ENCODE measurements at regions not wholly inside any gene's neighbourhood (a gene's known extent, or its start where the extent isn't known, plus 50 kb on each side); places are given as distances from the start of the nearest gene placed in this dataset.

DNA sequence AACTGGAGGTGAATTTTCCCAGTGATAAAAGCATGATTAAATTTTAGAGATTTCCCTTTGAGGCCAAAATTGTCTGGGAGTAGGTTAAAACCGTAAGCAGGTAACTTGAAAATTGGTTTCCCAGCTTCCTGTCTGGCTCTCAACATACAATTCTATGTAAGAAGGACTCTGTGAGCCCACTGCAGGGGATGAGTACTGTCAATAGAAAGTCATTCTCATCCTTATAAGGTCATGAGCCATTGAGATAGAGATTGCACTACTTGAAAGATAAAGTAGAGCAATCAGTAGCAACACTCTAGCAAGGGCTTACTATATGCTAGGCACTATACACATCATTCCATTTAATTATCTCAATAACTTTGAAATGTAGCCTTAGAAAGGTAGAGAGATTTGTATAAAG, 225.6 kb upstream of the HMGA2 start:
- DNase-seq (ENCODE audit: low spot score): no peak

DNA sequence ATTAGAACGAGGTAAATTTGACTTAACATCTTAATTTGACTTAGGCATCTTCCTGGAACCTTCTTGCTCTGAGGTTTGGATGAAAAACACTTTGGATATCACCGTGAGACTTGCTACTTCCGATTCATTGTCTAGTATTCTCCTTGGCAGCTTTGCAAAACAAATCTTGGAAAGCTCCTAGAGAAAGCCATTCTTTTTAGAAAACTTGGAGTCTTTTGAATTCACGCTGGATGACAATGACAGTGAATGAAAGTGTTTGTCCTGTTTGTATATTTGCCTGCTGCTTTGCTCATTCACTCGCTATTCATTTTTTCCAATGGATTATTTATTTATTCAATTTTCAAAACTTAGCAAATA, 222.1 kb upstream of the HMGA2 start:
- no peak for DNase-seq (ENCODE audit: low spot score)

DNA sequence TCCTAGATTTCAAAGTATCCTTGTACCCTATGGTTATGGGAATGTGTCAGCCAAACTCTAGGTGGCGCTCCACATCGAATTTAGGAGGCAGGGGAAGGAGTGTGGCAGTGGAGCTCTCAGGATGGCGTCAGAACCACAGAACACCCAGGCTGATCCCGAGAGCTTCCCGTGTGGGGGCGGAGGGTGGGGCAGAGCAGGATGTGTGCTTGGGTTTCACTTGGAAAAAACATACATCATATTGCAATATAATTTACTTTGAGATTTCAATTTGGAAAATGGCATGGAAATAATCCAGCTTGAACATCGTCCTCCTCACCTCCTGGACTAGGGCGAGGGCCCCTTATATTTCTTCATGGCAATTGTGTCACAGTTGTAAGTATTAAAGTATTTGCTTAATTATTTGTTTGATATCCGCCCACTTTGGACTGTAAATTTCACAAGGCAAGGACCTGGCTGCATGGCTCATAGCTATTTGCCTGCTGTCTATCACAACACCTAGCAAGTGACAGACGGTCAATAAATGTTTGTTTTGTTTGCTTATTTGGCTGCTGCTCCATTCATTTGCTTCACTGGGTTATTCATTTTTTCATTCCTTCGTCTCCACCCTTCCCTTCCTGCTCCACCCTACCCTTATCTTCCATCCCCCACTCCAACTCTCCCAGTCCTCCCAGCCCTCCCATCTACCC, 221.5 kb upstream of the HMGA2 start:
- DNase-seq (ENCODE audit: low spot score): peak; percentile 86

DNA sequence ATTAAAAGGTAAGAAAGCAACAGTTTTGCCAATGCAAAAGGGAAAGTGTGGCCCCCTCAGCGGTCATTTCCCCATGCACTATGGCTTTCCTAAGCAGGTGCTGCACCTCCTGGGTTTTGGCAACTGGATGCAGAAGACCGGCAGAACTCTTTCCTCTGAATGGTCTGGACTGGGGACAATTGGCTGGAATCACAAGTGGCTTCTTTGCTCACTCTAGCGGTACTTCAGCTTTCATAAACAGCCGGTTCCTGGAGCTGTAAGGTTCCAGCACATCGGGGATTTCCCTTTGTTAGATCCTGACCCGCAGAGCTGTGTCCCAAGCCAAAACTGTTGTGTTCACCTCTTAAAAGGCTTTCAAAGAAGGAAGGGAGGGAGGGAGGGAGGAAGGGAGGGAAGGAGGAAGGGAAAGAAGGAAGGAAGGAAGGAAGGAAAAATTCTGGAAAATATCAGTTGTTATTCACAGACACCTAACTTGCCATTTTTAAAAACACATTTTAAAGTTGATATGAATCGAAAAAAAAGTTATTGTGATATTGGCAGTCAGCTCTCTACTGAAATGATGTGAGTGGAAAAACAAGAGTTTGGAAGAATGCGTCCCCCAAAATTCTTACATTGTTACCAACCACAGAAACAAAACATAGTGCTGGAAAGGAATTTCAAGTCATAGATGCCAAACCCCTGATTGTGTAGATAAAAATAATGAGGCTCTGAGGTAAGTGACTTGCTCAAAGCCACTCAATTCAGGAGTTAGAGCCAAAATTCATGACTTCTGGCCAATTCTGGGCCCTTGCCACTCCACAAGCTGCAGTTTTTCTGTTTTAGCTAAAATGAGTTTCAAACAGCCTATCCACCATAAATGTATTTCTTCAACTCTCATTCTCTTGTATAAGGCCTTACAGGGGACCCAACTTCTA, 220.6 kb upstream of the HMGA2 start:
- DNase-seq (ENCODE audit: low spot score): peak; percentile 58

DNA sequence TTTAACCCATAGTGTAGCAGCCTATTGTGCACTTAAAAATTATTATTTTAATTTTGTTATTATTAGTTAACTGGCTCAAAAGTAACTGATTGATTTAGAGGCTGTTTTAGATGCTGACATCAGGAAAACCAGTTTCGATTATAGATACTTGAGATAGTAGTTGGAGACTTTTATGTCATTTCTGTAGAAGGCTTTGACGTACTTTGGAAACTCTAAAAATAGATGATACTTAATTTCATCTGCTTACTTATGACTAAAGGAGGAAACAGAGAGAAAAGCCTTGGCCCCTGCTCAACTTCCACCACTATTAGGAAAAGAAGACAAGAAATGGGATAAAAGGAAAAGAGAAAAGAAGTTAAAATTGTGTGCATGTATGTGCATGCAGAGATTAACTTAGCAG, 219.3 kb upstream of the HMGA2 start:
- DNase-seq (ENCODE audit: low spot score): no peak

DNA sequence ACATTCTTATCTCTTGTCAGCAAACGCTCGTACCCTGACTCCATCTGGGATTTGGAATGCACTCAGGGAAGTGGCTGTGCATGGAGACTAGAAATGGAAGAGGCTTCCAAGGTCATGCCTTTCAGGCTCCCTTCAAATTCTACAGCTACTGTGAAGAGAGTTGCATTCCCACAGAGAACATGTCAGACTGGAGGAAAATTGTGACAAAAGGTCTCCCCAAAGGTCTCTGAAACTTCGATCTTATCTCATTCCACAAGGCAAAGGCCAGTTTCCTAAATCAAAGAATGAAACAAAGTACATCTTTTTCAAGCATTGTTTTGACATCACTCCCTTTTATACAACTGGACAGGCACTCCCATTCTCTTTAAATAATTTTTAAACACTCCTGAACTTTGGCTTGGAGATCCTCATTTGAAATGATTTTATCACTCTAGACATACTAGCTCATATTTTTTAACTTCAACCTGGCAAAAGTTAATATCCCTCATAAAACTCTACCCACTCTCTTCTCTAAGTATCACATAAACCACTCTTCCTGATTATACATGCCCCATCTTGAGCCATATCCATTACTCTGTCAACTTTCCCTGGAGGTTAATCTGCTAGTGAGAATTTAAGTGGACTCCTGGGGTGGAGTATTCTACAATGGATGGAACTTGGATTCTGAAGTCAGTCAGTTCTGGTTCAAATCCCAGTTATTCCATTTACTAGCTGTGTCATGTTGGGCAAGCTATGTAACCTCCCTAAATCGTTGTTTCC, 218.1 kb upstream of the HMGA2 start:
- no peak for DNase-seq (ENCODE audit: low spot score)

DNA sequence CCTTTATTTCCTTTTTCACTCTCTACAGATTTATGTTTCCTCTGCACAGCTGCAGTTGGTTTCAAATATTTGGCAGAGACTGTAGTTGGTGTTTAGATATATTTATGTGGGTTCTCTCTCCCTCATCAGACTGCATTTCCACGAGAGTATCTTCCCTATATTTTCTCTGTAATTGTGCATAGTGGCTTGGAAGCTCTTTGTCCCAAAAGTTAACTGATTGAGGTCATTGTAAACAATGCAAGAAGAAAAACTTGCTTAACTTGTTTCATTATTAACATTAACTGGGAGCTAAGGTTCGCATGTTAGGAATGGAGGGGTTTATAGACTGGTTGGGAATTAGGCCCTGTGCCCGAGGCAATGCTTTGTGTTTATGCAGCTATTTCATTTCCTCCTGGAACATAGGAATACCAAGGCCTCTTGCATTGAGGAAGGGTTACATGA, 216.9 kb upstream of the HMGA2 start:
- no peak for DNase-seq (ENCODE audit: low spot score)

DNA sequence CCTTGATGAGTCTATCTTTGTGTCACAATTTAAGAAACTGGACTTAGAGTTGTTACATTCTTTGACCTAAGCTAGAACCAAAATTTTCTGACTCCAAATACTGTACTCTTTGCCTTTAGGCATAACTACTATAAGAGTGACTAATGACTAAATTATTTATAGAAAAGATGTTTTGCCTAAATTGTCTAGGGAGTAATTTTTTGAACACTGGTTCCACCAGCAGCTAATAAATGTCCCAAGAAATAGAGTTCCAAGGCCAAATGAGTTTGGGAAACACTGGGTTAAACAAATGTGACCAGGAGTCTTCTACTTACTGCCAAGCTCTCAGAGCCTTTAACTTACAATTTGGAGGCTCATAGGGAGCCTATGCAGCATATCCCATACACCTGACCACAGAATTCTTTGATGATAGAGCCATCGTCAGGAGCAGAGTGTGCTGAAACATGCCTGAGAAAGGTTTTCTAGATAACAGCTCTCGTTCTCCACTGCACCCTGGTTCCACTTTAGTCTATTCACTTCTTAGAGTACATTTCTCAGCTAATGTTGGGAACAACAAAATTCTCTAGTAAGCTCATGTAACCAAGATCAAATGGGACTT, 215.9 kb upstream of the HMGA2 start:
- no peak for DNase-seq (ENCODE audit: low spot score)

DNA sequence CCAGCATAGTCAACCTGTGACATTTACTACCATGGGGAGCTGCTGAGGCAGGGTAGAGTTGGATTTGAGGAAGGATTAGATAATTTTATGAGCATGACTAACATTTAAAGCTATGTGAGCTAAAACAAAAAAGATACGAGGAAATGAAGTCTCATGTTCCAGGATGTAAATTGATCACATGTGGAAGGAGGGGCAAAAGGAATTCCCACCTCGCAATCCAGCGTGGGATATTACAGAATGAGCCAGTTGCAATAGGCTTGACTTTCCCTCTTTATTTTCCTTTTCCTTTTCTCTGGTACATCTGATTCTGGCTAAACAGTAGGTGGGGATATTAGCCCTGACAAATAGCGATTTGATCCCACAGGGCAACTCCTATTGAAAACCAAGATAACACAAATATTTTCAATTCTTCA, 214.9 kb upstream of the HMGA2 start:
- no peak for DNase-seq (ENCODE audit: low spot score)

DNA sequence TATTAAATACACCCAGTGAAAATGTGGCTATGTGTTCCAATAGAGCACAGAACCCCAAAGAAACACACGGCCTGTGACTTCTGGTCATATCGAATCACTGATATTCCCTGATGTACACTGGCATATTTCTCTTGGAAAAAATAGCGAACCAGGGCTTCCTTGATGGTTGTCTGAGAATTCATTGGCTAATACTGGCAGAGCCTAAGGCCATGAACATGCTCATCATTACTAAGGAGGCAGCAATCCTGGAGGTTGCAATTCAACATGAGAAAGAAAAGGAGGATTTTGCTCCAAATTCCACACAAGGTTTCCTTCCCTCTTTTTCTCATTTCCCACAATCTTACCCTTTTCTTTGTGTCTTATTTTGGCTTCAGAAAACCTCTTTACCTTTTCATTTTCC, 212.9 kb upstream of the HMGA2 start:
- no peak for DNase-seq (ENCODE audit: low spot score)

DNA sequence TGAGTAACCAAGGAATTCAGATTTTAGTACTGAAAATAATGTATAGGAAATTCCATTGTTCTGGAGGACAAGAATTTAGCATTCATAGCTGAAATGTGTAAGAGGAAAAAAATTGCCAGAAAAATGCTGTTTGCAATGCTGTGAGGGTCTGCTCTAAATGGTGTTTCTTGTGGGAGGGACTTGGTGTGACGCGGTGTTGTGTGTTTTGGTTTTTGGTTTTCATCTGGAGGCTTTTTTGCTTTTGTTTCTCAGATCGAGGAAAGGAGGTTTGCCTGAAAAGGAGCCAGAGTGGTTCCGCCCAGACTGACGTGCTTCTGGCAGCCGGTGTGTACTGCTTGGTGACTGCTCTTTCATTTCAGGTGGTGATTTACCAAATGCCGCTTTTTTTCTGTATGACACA, 211.8 kb upstream of the HMGA2 start:
- DNase-seq (ENCODE audit: low spot score): no peak

DNA sequence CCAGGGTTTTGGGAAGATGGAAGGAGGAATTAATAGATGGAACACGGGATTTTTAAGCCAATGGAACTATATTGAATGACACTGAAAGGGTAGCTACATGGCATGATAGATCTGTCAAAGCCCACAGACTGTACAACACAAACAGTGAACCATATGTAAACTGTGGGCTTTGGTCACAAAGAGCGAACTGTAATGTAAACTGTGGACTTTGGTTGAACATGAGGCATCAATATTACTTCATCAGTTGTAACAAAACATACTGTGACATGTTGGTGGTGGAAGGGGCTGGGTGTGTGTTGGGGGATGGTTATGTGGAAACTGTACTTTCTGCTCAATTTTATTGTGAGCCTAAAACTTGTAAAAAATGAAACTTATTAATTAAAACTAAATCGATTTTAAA, 210.6 kb upstream of the HMGA2 start:
- no peak for DNase-seq (ENCODE audit: low spot score)

DNA sequence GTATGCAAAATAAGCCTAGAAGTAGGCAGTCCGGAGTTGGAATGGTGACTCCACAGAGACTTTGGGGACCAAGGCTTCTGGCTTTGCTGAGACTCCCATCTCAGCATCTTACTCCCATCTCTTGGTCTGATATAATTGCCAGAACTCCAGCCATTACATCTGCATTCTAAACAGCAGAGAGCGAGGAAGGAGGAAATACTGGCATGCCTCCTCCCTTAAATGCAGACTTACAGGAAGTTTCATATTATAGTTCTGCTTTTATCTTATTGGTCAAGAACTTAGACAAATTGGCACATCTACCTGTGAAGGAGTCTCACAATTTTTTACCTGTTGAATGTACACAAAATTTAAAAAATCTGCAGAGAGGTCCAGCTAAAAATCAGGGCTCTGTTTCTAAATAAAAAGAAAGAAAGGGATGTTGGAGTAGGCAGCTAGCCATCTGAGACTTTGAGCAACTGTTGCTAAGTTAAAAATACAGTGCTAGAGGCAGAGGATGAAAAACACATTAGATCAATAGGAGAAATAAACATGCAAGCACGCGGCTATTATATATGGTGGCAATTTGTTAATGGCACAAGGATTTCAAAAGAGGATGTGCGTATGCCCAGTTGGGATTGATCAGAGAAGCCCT, 209.9 kb upstream of the HMGA2 start:
- no peak for DNase-seq (ENCODE audit: low spot score)

DNA sequence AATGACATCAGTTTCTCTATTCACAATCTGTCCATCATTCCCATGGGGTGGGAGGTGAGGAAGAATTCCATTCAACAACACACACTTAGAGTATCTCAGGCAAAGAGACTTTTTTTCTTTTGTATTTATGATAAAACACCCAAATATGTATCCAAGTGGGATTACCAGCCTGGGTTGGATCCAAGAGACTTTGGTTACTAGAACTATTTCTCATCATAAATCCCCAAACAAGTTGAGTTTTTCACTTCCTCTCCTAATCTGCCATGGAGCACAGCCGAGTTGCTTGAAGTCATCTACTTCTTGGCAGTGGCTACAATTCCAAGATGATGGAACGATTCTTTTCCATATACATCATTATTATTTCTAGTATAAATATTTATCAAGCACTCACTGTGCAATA, 209.2 kb upstream of the HMGA2 start:
- DNase-seq (ENCODE audit: low spot score): peak; percentile 24

DNA sequence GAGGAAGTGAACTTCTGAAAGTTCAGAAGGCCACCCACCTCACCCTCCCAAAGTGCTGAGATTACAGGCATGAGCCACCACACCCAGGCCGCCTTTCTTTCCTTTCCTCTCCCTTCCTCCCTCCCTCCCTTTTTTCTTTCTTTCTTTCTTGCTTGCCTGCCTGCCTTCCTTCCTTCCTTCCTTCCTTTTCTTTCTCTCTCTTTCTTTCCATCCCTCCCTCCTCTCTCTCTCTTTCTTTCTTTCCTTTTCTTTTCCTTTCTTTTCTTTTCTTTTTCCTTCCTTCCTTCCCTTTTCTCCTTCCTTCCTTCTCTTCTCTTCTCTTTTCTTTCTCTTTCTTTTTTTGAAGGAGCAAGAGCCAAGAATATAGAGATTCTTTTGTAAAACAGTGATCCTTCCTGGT, 208.3 kb upstream of the HMGA2 start:
- DNase-seq (ENCODE audit: low spot score): no peak

DNA sequence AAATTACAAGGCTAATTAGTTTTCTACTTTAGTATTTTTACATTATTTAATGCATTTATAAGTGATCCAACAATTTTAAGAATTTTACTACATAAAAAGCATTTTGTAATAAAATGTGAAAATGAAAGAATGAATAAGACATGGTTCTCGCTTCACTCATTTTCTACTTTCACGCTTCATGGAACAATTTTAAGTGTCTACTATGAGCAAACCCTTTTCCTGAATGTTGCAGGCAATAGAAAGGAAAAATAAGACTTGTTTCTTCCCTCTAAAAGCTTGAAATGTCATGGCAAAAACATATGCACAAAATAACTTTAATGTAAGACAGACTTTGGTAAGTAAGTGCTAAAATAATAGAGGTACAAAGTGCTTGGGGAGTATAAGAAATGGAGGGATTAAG, 205.7 kb upstream of the HMGA2 start:
- DNase-seq (ENCODE audit: low spot score): no peak

DNA sequence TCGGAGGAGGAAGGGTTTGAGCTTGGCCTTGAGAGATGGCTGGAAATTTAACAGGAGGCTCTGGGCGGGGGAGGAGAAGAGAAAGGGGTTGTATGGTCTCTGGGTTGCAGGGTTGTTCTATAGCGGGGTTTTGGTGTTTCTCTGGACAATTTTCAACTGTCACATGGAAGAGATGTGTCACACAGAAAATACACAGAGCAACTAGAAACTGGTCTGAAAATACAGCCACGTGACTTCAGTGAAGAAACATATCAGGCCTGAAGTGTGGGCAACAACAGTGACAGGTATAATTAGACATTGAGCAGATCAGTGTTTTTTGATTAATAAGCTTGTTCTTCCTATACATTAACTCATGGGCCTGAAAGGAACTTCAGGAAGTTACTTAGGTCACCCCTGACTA, 205.3 kb upstream of the HMGA2 start:
- no peak for DNase-seq (ENCODE audit: low spot score)

DNA sequence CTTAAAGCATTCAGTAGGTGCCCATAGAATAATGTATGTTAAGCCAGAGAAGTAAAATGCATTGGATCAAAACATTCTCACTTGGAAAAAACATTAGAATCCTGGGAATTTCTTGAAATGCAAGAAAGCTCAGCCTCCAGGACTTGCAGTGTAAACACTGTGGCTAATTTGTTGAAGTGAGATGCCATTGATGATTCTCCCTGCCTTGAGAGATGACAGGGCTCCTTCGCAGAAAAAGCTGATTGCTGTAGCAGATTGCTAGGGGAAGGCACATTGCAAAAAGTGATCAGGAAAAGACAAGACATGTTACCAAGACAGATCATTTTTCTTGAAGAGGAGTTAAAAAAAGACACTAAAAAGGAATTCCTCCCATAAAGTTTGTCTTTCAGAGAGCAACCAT, 204.2 kb upstream of the HMGA2 start:
- peak; percentile 28 for DNase-seq (ENCODE audit: low spot score)

DNA sequence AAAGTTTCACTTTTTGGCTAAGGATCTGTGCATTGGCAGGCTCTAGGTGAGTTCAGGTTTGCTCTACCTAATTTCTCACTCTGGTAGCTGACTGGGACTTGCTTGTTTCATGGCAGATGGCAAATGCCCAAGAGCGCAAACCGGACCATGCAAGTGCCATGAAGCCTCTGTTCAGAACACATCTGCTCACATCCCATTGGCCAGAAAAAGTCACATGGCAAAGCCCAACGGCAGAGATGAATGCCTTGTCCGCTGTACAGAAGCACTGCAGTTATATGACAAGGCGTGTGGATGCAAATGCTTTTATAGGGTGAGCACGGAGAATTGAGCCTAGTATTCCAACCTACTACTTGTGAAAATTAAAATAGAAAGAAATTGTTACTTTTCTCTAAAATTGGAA, 202.2 kb upstream of the HMGA2 start:
- DNase-seq (ENCODE audit: low spot score): no peak

DNA sequence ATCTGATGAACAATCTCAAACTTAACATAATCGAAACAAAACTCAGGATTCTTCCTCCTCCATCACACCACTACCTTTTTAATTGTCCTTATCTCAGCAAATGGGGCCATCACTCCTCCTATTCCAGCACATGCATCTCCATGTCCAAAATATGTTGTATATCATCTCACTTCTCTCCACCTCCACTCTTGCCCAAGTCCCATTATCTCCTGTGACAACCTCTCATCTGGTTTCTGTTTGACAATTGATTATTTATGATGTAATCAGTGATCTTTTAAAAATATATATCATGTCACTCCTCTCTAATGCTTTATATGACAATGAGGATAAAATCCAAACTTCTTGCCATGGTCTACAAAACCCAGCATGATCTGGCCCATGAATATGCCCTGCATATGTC, 200.8 kb upstream of the HMGA2 start:
- no peak for DNase-seq (ENCODE audit: low spot score)

DNA sequence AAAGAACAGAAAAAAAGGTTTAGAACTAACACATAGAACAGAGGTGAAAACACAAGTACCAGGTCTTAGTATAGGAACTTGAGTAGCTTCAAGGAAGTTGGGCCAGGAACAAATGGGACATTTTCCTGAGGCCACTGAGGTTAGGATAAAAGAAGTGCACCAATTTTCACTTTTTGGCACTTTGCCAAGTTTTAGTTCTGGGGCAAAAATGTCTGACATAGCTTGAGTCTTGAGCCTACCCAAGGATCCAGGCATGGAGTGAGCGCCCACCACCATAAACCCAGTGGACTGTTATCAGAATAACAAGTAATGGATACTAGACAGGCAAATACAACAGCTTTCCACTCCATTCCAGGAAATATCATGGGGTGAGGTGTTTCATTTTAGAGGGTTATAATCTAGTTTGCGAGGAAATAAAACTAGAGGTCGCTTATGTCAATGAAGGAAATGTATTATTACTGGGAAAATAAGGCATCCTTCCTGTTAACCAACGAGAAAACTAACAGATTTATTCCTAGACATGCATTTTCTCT, 199.7 kb upstream of the HMGA2 start:
- DNase-seq (ENCODE audit: low spot score): no peak

DNA sequence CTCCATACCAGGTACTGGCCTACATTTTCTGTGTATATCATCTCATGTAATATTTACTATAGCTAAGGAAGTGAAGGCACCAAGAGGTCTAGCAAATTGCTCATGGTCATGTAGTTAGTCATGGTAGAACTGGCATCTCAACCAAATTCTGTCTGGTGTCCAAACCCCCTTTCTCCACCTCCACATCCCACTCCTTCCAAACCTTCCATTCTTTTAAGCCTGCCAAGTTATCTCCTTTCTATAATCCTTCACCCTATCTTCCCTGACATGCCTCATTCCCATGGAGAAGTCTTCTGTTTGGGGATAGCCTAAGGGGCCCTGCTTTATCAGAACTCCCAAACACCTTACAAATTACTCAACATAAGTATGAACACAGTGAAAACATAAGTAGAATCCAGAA, 196.2 kb upstream of the HMGA2 start:
- no peak for DNase-seq (ENCODE audit: low spot score)

All from AG08396 (cell line).